SK-N-SH treated with all-trans-retinoic acid at 6 μM for 48 hours (cell line): ENCODE measurements at regions not wholly inside any gene's neighbourhood (a gene's known extent, or its start where the extent isn't known, plus 50 kb on each side); places are given as distances from the start of the nearest gene placed in this dataset.

Source experiments
- ATAC-seq: fragments of 200-7000 bp; cut with Tn5 transposase; 3 replicates; pipeline ENCODE4 v1.9.1; 2020; ENCODE audit warnings: mild to moderate bottlenecking, moderate library complexity
- ARNTL ChIP-seq: fragments of 450-650 bp; formaldehyde crosslinking; IDR thresholded peaks from 2 replicates; pipeline ENCODE4 v1.5.0; 2020; ENCODE audit warnings: low read depth, mild to moderate bottlenecking, moderate library complexity, borderline replicate concordance
- BACH2 ChIP-seq: fragments of 250-450 bp; sonication (Bioruptor Pico); IDR thresholded peaks from 2 replicates; pipeline ENCODE4 v1.9.0; 2021; ENCODE audit warnings: mild to moderate bottlenecking, borderline replicate concordance
- CSDC2 ChIP-seq: fragments of 250-450 bp; sonication (Bioruptor Pico); IDR thresholded peaks from 2 replicates; pipeline ENCODE4 v1.5.0; 2020; ENCODE audit warnings: mild to moderate bottlenecking, moderate library complexity
- ESRRG ChIP-seq: fragments of 250-450 bp; sonication (Bioruptor Pico); IDR thresholded peaks from 2 replicates; pipeline ENCODE4 v1.6.1; 2021; ENCODE audit warnings: mild to moderate bottlenecking
- GLIS3 ChIP-seq: fragments of 250-450 bp; sonication (Bioruptor Pico); IDR thresholded peaks from 2 replicates; pipeline ENCODE4 v1.5.0; 2020; ENCODE audit warnings: mild to moderate bottlenecking, moderate library complexity
- ISL1 ChIP-seq: fragments of 250-450 bp; sonication (Bioruptor Pico); IDR thresholded peaks from 2 replicates; pipeline ENCODE4 v2.1.2; 2022; ENCODE audit warnings: mild to moderate bottlenecking, moderate library complexity
- POU6F1 ChIP-seq: fragments of 250-450 bp; sonication (Bioruptor Pico); IDR thresholded peaks from 2 replicates; pipeline ENCODE4 v1.8.0; 2021; ENCODE audit warnings: low read depth, mild to moderate bottlenecking, moderate library complexity, borderline replicate concordance
- PPARA ChIP-seq: fragments of 250-450 bp; sonication (Bioruptor Pico); IDR thresholded peaks from 2 replicates; pipeline ENCODE4 v1.5.0; 2020; ENCODE audit warnings: mild to moderate bottlenecking, borderline replicate concordance
- RARB ChIP-seq: fragments of 250-450 bp; sonication (Bioruptor Pico); IDR thresholded peaks from 2 replicates; pipeline ENCODE4 v1.8.0; 2021; ENCODE audit warnings: mild to moderate bottlenecking, moderate library complexity
- SNAI2 ChIP-seq: fragments of 250-450 bp; sonication (Bioruptor Pico); IDR thresholded peaks from 2 replicates; pipeline ENCODE4 v1.5.0; 2020; ENCODE audit warnings: mild to moderate bottlenecking, moderate library complexity
- TCF4 ChIP-seq: fragments of 250-450 bp; sonication (Bioruptor Pico); IDR thresholded peaks from 2 replicates; pipeline ENCODE4 v1.8.0; 2021; ENCODE audit warnings: mild to moderate bottlenecking, moderate library complexity, borderline replicate concordance
- TOX ChIP-seq: fragments of 250-450 bp; sonication (Bioruptor Pico); IDR thresholded peaks from 2 replicates; pipeline ENCODE4 v1.8.0; 2021; ENCODE audit warnings: mild to moderate bottlenecking, moderate library complexity, borderline replicate concordance
- ZC3H10 ChIP-seq: fragments of 250-450 bp; sonication (Bioruptor Pico); IDR thresholded peaks from 2 replicates; pipeline ENCODE4 v1.5.1; 2021; ENCODE audit warnings: mild to moderate bottlenecking, moderate library complexity
- ZFP3 ChIP-seq: fragments of 250-450 bp; sonication (Bioruptor Pico); IDR thresholded peaks from 2 replicates; pipeline ENCODE4 v1.5.0; 2020; ENCODE audit warnings: mild to moderate bottlenecking, moderate library complexity
- ZFP30 ChIP-seq: fragments of 450-650 bp; formaldehyde crosslinking; IDR thresholded peaks from 2 replicates; pipeline ENCODE4 v1.5.0; 2022; ENCODE audit warnings: mild to moderate bottlenecking, moderate library complexity
- ZNF565 ChIP-seq: fragments of 450-650 bp; formaldehyde crosslinking; conservative IDR thresholded peaks from 2 replicates; pipeline ENCODE4 v1.5.0; 2020; ENCODE audit warnings: low read depth, mild to moderate bottlenecking, moderate library complexity
- ZNF70 ChIP-seq: fragments of 450-650 bp; formaldehyde crosslinking; IDR thresholded peaks from 2 replicates; pipeline ENCODE4 v1.5.0; 2020; ENCODE audit warnings: mild to moderate bottlenecking, moderate library complexity
- ZNF8 ChIP-seq: fragments of 450-650 bp; formaldehyde crosslinking; IDR thresholded peaks from 2 replicates; pipeline ENCODE4 v1.5.0; 2020; ENCODE audit warnings: mild to moderate bottlenecking, moderate library complexity
- TF ChIP-seq, protein P1 (sequence below): fragments of 250-450 bp; sonication (Bioruptor Pico); IDR thresholded peaks from 2 replicates; pipeline ENCODE4 v1.5.0; 2020; ENCODE audit warnings: mild to moderate bottlenecking, moderate library complexity
- TF ChIP-seq, protein P2 (sequence below): fragments of 250-450 bp; sonication (Bioruptor Pico); IDR thresholded peaks from 2 replicates; pipeline ENCODE4 v1.5.1; 2021; ENCODE audit warnings: mild to moderate bottlenecking, moderate library complexity

GRCh38 chr13:36530050-36530789 is 97.9 kb downstream of the CCNA1 start:
- TF ChIP-seq ARNTL (CRISPR knock-in tag) (no peak), ZFP3 (no peak), RARB (CRISPR knock-in tag) (no peak), ZFP30 (CRISPR knock-in tag) (no peak), POU6F1 (CRISPR knock-in tag) (no peak), ESRRG (CRISPR knock-in tag) (no peak), ZNF8 (CRISPR knock-in tag) (no peak), PPARA (CRISPR knock-in tag) (no peak), SNAI2 (CRISPR knock-in tag) (no peak), CSDC2 (CRISPR knock-in tag) (no peak), BACH2 (CRISPR knock-in tag) (no peak), ISL1 (CRISPR knock-in tag) (no peak), ZC3H10 (no peak), TOX (CRISPR knock-in tag) (no peak), GLIS3 (CRISPR knock-in tag) (no peak), ZNF565 (CRISPR knock-in tag) (no peak), ZNF70 (CRISPR knock-in tag) (no peak)
- TF ChIP-seq, protein P1, sequence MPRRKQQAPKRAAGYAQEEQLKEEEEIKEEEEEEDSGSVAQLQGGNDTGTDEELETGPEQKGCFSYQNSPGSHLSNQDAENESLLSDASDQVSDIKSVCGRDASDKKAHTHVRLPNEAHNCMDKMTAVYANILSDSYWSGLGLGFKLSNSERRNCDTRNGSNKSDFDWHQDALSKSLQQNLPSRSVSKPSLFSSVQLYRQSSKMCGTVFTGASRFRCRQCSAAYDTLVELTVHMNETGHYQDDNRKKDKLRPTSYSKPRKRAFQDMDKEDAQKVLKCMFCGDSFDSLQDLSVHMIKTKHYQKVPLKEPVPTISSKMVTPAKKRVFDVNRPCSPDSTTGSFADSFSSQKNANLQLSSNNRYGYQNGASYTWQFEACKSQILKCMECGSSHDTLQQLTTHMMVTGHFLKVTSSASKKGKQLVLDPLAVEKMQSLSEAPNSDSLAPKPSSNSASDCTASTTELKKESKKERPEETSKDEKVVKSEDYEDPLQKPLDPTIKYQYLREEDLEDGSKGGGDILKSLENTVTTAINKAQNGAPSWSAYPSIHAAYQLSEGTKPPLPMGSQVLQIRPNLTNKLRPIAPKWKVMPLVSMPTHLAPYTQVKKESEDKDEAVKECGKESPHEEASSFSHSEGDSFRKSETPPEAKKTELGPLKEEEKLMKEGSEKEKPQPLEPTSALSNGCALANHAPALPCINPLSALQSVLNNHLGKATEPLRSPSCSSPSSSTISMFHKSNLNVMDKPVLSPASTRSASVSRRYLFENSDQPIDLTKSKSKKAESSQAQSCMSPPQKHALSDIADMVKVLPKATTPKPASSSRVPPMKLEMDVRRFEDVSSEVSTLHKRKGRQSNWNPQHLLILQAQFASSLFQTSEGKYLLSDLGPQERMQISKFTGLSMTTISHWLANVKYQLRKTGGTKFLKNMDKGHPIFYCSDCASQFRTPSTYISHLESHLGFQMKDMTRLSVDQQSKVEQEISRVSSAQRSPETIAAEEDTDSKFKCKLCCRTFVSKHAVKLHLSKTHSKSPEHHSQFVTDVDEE (CRISPR knock-in tag) = no peak

GRCh38 chr13:36530861-36531590 is 98.7 kb downstream of the CCNA1 start:
- TF ChIP-seq ISL1 (CRISPR knock-in tag) = no peak
- TF ChIP-seq SNAI2 (CRISPR knock-in tag) = no peak
- no peak for TF ChIP-seq GLIS3 (CRISPR knock-in tag)
- TF ChIP-seq TCF4 = no peak
- TF ChIP-seq, protein P2, sequence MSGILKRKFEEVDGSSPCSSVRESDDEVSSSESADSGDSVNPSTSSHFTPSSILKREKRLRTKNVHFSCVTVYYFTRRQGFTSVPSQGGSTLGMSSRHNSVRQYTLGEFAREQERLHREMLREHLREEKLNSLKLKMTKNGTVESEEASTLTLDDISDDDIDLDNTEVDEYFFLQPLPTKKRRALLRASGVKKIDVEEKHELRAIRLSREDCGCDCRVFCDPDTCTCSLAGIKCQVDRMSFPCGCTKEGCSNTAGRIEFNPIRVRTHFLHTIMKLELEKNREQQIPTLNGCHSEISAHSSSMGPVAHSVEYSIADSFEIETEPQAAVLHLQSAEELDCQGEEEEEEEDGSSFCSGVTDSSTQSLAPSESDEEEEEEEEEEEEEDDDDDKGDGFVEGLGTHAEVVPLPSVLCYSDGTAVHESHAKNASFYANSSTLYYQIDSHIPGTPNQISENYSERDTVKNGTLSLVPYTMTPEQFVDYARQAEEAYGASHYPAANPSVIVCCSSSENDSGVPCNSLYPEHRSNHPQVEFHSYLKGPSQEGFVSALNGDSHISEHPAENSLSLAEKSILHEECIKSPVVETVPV (CRISPR knock-in tag) = no peak
- no peak for TF ChIP-seq ZFP30 (CRISPR knock-in tag)
- no peak for TF ChIP-seq ZC3H10
- TF ChIP-seq ZNF8 (CRISPR knock-in tag) = no peak
- TF ChIP-seq POU6F1 (CRISPR knock-in tag) = no peak
- TF ChIP-seq BACH2 (CRISPR knock-in tag) = no peak
- no peak for TF ChIP-seq ZFP3
- no peak for TF ChIP-seq ZNF565 (CRISPR knock-in tag)
- ATAC-seq = no peak

More at GRCh38 chr13:36530050-36530789, 97.9 kb downstream of the CCNA1 start:
- ATAC-seq = peak; percentile 73

DNA sequence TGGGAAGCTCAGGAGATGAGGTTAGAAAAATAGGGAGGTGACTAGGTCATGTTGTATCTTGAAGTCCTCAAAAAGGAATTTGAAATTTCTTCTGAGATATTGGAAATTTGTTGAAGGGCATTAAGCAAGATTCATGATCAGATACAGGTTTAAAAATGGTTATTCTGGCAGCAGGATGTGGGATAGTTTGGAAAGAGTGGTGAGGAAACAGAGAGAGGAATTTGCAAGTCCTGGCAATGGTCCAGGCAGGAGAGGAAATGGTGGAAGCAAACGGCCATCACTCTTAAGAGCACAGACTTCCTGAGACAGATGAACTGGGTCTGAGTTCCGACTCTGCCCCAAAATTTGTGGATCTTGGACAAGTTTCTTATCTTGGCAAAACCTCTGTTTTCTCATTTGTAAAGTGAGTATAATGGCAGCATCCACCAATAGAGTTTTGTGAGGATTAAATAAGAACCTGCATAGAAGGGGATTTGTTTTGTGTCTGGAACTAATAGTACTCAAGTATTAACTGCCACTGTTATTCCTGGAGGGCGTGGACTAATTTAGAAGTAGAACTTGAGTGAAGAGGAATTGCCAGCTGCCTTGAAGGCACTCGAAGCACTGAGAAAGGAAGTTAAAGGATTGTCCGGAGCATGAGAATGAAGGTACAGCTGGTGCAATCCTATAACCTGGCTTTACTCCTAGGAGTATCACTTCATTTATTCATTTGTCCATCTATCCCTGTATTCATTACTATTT is 99.6 kb downstream of the CCNA1 start:
- peak; percentile 67 for ATAC-seq
- TF ChIP-seq ZNF565 (CRISPR knock-in tag) (no peak), ISL1 (CRISPR knock-in tag) (peak; percentile 57)
